Fibroblast of the aortic adventitia (primary cell): ENCODE measurements at regions not wholly inside any gene's neighbourhood (a gene's known extent, or its start where the extent isn't known, plus 50 kb on each side); places are given as distances from the start of the nearest gene placed in this dataset.

Source experiments
- DNase-seq: peaks from one replicate; pipeline ENCODE4 v3.0.0-alpha.2; 2010; ENCODE audit warnings: low read depth
- H3K4me3 ChIP-seq: 2 replicates; pipeline ENCODE4 v1.5.1; 2011; ENCODE audit warnings: low read depth, mild to moderate bottlenecking, control low read depth, low read length, moderate library complexity
- TF ChIP-seq, protein P1 (sequence below): IDR thresholded peaks from 2 replicates; pipeline ENCODE4 v1.5.1; 2011; ENCODE audit warnings: mild to moderate bottlenecking, low read length, control low read depth, inconsistent platforms; ENCODE audit not compliant: insufficient read depth

DNA sequence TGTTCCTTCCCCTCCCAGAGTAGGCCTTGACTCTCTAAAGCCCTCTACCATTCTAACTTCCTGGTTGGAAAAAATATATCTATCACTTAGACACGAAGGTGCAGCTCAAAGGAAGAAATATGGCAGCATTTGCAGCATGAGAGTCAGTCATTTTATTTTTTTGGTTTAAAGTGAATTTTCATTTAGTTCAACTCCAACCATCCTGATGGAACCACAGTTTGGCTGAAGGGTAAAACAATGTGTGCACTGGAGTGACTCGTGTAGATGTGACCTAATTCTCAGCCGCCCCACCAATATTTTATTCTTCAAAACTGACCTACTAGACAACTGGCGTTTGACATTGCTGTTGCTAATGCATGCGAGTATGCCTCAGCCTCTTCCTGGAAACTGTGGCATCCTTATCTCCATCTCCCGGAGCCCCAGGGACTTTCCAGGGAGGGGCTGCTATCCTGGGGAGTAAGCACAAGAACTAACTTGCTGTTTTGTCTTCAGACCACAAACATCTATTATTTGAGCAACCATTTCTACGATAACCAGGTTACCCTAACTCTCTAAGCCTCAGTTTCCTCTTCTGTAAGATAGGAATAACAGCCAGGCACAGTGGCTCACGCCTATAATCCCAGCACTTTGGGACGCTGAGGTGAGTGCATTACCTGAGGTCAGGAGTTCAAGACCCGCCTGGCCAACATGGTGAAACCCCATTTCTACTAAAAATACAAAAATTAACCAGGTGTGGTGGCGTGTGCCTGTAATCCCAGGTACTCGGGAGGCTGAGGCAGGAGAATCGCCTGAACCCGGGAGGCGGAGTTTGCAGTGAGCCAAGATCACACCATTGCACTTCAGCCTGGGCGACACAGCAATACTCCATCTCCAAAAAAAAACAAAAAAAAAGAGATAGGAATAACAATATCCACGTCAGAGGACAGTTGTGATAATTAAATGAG, 148.7 kb upstream of the JARID2 start:
- peak; percentile 9 for DNase-seq
- TF ChIP-seq, protein P1, sequence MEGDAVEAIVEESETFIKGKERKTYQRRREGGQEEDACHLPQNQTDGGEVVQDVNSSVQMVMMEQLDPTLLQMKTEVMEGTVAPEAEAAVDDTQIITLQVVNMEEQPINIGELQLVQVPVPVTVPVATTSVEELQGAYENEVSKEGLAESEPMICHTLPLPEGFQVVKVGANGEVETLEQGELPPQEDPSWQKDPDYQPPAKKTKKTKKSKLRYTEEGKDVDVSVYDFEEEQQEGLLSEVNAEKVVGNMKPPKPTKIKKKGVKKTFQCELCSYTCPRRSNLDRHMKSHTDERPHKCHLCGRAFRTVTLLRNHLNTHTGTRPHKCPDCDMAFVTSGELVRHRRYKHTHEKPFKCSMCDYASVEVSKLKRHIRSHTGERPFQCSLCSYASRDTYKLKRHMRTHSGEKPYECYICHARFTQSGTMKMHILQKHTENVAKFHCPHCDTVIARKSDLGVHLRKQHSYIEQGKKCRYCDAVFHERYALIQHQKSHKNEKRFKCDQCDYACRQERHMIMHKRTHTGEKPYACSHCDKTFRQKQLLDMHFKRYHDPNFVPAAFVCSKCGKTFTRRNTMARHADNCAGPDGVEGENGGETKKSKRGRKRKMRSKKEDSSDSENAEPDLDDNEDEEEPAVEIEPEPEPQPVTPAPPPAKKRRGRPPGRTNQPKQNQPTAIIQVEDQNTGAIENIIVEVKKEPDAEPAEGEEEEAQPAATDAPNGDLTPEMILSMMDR: no peak

GRCh38 chr6:15101130-15101529, 144.7 kb upstream of the JARID2 start:
- TF ChIP-seq, protein P1: no peak
- H3K4me3 ChIP-seq: no peak overlapping the region
- no peak for DNase-seq

More for the DNA sequence above, 148.7 kb upstream of the JARID2 start:
- no peak overlapping the region for H3K4me3 ChIP-seq

GRCh38 chr6:15102241-15102640, 143.6 kb upstream of the JARID2 start:
- H3K4me3 ChIP-seq: no peak overlapping the region
- DNase-seq: no peak
- TF ChIP-seq, protein P1: no peak

DNA sequence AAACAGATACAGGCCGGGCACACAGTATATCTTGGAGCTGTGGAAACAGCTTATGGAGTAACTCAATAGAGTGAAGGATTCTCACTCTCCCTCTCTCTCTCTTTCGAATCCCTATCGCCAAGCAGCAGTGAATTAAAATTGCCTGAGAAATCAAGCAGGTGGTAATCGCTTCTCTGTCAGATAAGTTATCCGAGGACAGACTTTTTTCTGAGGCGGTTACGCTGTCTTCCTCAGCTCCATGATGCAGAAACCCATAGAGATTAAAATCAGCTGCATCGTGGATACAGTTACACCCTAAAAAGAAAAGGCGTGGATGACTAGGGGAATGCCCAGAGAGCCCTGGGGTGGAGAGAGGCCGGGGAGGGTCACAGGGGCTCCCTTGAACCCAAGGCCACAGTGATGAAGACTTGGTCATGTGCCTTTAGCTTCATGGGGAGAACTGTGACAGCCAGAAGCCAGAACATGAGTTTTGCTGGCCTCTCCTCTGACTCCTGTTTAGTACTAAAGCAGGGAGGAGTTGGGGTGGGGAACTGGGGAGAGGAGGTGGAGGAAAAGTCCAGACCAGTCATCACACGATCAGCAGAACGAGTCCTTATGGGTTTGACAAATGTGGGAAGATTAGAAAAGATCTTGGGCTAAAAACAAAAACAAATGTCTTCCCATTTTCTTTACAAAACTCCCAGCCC, 138.8 kb upstream of the JARID2 start:
- no peak for DNase-seq
- TF ChIP-seq, protein P1: no peak
- no peak overlapping the region for H3K4me3 ChIP-seq

DNA sequence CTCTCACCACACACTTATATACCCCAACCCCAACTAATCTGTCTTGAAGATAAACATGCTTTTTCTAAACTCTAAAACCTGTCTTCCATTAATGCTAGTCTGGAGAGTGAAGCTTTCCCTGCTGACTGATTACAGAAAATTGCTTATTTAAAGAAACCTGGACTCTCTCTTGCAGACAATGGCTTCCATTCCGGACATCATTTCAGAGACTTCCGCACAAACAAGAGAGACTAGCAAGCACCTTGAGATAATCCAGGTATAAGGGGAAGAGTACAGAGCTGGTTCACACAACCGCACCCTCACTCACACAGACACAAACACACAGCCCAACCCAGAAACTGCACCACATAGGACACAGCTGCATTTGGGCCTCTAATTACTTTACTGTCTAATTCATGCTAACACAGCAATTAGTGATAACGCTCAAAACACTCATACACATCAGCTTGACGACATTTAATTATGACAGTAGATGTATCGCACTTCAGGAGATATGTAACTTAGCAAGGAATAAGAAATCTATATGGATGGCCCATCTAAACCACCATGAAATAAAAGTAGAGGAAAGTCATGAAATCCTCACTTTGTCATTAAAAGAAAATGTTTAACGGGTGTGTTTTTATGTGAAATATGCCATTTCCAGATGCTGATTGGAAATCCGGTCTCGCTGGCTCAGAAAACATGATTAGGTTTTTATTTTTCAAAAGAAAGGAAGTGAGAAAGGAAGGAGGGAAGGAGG, 138.1 kb upstream of the JARID2 start:
- H3K4me3 ChIP-seq: no peak overlapping the region
- TF ChIP-seq, protein P1: no peak
- DNase-seq: no peak

DNA sequence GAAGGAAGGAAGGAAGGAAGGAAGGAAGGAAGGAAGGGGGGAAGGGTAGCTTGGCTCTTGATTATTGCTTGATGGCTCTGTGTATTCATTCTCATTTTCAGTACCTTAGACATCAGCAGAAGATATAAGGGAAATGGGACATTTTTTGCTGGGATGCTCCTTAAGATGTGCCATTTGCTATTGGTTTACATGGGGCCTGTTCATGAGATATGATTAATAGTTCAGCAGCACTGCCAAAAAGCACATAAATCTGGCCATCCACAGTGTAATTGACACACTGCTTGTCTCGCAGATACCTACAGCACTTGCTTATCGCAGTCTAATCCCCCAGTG, 137.5 kb upstream of the JARID2 start:
- TF ChIP-seq, protein P1: no peak
- DNase-seq: no peak

More for the DNA sequence above, 137.5 kb upstream of the JARID2 start:
- H3K4me3 ChIP-seq: no peak overlapping the region
